Smooth muscle cell (in vitro differentiated cells): ENCODE measurements at regions not wholly inside any gene's neighbourhood (a gene's known extent, or its start where the extent isn't known, plus 50 kb on each side); places are given as distances from the start of the nearest gene placed in this dataset.
A peak's percentile ranks its signal among the peaks of the same experiment; 100 is the strongest.

Source experiments
- DNase-seq: peaks from one replicate; lab custom pipeline; 2025; ENCODE audit not compliant: unreplicated experiment; lab: John Stamatoyannopoulos, UW
- H2AFZ ChIP-seq: fragments of 200-600 bp; sonication (generic); 2 replicates; pipeline ENCODE4 v1.6.0; 2016; ENCODE audit warnings: antibody characterized with exemption, low read depth, mild to moderate bottlenecking
- H3F3A ChIP-seq: fragments of 200-600 bp; sonication (generic); 2 replicates; pipeline ENCODE4 v1.6.0; 2017; ENCODE audit warnings: antibody characterized with exemption, low read depth
- H3K27ac ChIP-seq: fragments of 200-600 bp; sonication (generic); 2 replicates; pipeline ENCODE4 v1.5.1; 2016; ENCODE audit warnings: low read depth, mild to moderate bottlenecking
- H3K27me3 ChIP-seq: fragments of 200-600 bp; sonication (generic); 2 replicates; pipeline ENCODE4 v1.6.1; 2016; ENCODE audit warnings: low read depth, mild to moderate bottlenecking
- H3K36me3 ChIP-seq: fragments of 200-600 bp; sonication (generic); 2 replicates; pipeline ENCODE4 v1.5.1; 2016; ENCODE audit warnings: low read depth
- H3K4me1 ChIP-seq: fragments of 200-600 bp; sonication (generic); 2 replicates; pipeline ENCODE4 v1.5.1; 2016; ENCODE audit warnings: low read depth
- H3K4me2 ChIP-seq: fragments of 200-600 bp; sonication (generic); 2 replicates; pipeline ENCODE4 v1.6.0; 2016; ENCODE audit warnings: mild to moderate bottlenecking
- H3K4me3 ChIP-seq: fragments of 200-600 bp; sonication (generic); 2 replicates; pipeline ENCODE4 v1.5.1; 2016; ENCODE audit warnings: mild to moderate bottlenecking
- H3K79me2 ChIP-seq: fragments of 200-600 bp; sonication (generic); 2 replicates; pipeline ENCODE4 v1.6.0; 2016; ENCODE audit warnings: low read depth, mild to moderate bottlenecking
- H3K9ac ChIP-seq: fragments of 200-600 bp; sonication (generic); 2 replicates; pipeline ENCODE4 v1.6.0; 2016; ENCODE audit warnings: low read depth
- H3K9me3 ChIP-seq: fragments of 200-600 bp; sonication (generic); replicated peaks from 2 replicates; pipeline ENCODE4 v1.5.1; 2016; ENCODE audit warnings: low read depth
- H4K20me1 ChIP-seq: fragments of 200-600 bp; sonication (generic); 2 replicates; pipeline ENCODE4 v1.6.0; 2016; ENCODE audit warnings: low read depth
- WGBS: methylation state at CpG from one replicate; pipeline ENCODE4 v1.1.7; 2016; ENCODE audit warnings: low lambda C conversion rate; 5-methylcytosine and 5-hydroxymethylcytosine counted together
- TF ChIP-seq, protein P1 (sequence below): fragments of 200-600 bp; sonication (generic); IDR thresholded peaks from 2 replicates; pipeline ENCODE4 v1.5.1; 2017; ENCODE audit warnings: borderline replicate concordance, mild to moderate bottlenecking, antibody characterized with exemption; ENCODE audit not compliant: insufficient read depth, poor library complexity, severe bottlenecking

- H3K27me3 ChIP-seq, result no peaks in the 10 kb centered on the region
- 57% methylated on average over 5 of the region's 5 CpGs for WGBS
- H3K4me1 ChIP-seq, result peaks cover 13% of the 10 kb centered on the region
- TF ChIP-seq, protein P1, sequence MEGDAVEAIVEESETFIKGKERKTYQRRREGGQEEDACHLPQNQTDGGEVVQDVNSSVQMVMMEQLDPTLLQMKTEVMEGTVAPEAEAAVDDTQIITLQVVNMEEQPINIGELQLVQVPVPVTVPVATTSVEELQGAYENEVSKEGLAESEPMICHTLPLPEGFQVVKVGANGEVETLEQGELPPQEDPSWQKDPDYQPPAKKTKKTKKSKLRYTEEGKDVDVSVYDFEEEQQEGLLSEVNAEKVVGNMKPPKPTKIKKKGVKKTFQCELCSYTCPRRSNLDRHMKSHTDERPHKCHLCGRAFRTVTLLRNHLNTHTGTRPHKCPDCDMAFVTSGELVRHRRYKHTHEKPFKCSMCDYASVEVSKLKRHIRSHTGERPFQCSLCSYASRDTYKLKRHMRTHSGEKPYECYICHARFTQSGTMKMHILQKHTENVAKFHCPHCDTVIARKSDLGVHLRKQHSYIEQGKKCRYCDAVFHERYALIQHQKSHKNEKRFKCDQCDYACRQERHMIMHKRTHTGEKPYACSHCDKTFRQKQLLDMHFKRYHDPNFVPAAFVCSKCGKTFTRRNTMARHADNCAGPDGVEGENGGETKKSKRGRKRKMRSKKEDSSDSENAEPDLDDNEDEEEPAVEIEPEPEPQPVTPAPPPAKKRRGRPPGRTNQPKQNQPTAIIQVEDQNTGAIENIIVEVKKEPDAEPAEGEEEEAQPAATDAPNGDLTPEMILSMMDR, result no peak
- H3K4me3 ChIP-seq, result no peak overlapping the region
- H3K79me2 ChIP-seq, result no peaks in the 10 kb centered on the region
- peak overlapping the region; percentile 35 for H3K27ac ChIP-seq
- no peak overlapping the region for H3K9ac ChIP-seq
- no peak overlapping the region for H3K4me2 ChIP-seq
- no peaks in the 10 kb centered on the region for H4K20me1 ChIP-seq
- no peaks in the 10 kb centered on the region for H3K36me3 ChIP-seq
- DNase-seq, result no peak
- H2AFZ ChIP-seq, result no peak overlapping the region
- no peaks in the 10 kb centered on the region for H3F3A ChIP-seq
- no peaks in the 10 kb centered on the region for H3K9me3 ChIP-seq
Observed at GRCh38 chr9:108543251-108543778, 312.5 kb downstream of the ACTL7B start.

DNA sequence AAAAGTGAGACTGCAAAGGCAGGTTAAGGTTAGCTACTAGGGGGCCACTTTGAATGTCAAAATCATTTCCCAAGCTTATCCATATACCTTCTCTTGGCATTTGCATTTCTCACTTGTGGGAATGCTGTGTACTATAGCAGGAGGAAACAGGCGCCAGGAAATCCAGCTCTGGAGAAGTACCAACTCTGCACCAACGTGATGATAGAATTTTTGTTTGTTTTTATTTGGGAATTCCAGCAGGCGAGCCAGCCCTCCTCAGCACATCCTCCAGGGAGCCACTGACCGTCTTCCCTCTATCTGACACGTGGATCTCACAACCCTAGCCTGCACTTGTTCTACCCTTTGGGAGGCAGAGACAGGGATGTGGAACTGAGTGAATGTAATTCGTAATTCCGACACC is 318.0 kb downstream of the ACTL7B start:
- Histone ChIP-seq H3K79me2 (no peaks in the 10 kb centered on the region), H3K36me3 (no peaks in the 10 kb centered on the region), H3F3A (no peaks in the 10 kb centered on the region), H3K4me1 (peaks cover under 1% of the 10 kb centered on the region), H3K9ac (no peak overlapping the region), H3K4me2 (no peak overlapping the region), H3K27ac (no peak overlapping the region), H4K20me1 (no peaks in the 10 kb centered on the region), H2AFZ (no peak overlapping the region), H3K4me3 (no peak overlapping the region), H3K27me3 (no peaks in the 10 kb centered on the region), H3K9me3 (no peaks in the 10 kb centered on the region)
- 81% methylated on average over 7 of the region's 7 CpGs for WGBS
- TF ChIP-seq, protein P1, result no peak
- DNase-seq, result no peak

DNA sequence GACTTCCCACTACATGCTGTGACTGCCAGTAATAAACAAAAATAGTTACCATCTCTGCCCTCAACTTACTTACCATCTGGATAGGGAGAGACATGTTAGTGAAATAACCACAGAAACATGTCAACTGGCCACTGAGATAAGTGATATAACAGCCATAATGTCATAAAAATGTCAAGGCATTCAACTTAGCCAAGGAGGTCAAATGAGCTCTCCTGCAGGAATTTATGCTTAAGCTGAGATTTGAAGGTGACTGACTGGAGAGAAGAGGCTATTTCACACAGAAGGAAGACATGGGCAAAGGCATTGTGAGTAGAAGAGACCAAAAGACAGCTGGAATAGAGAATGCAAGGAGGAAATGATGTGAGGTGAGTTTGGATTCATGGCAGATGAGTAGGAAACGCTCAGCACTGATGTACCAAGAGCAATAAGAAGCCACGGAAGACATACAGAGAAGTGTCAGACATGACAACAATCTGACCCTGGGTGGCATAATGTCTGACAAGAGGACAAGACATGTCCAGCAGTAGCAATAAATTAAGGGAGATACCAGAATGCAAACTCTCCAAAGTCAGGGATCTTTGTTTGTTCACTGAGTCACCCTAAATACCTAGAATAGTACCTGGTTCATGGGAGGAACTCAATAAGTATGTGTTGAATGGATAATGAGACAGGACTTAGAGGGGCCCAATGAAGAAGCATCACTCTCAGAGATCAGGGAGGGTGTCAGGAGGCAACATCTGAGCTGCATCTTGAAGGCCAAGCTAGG is 318.8 kb downstream of the ACTL7B start:
- TF ChIP-seq, protein P1, result no peak
- no peak overlapping the region for H3K4me2 ChIP-seq
- no peak overlapping the region for H2AFZ ChIP-seq
- 91% methylated on average over 2 of the region's 2 CpGs for WGBS
- H3K27me3 ChIP-seq, result no peaks in the 10 kb centered on the region
- no peak overlapping the region for H3K9ac ChIP-seq
- H4K20me1 ChIP-seq, result no peaks in the 10 kb centered on the region
- no peak for DNase-seq
- no peaks in the 10 kb centered on the region for H3F3A ChIP-seq
- H3K27ac ChIP-seq, result no peak overlapping the region
- H3K9me3 ChIP-seq, result no peaks in the 10 kb centered on the region
- no peaks in the 10 kb centered on the region for H3K79me2 ChIP-seq
- H3K4me1 ChIP-seq, result no peaks in the 10 kb centered on the region
- H3K4me3 ChIP-seq, result no peak overlapping the region
- no peaks in the 10 kb centered on the region for H3K36me3 ChIP-seq

- H3K27ac ChIP-seq, result no peak overlapping the region
- H4K20me1 ChIP-seq, result no peaks in the 10 kb centered on the region
- no peaks in the 10 kb centered on the region for H3F3A ChIP-seq
- no peaks in the 10 kb centered on the region for H3K36me3 ChIP-seq
- no peak overlapping the region for H2AFZ ChIP-seq
- H3K4me1 ChIP-seq, result no peaks in the 10 kb centered on the region
- H3K9me3 ChIP-seq, result no peaks in the 10 kb centered on the region
- H3K27me3 ChIP-seq, result no peaks in the 10 kb centered on the region
- no peak overlapping the region for H3K4me3 ChIP-seq
- H3K4me2 ChIP-seq, result no peak overlapping the region
- 84% methylated on average over 3 of the region's 3 CpGs for WGBS
- no peaks in the 10 kb centered on the region for H3K79me2 ChIP-seq
- H3K9ac ChIP-seq, result no peak overlapping the region
- TF ChIP-seq, protein P1, result peak; percentile 44
- no peak for DNase-seq
Observed at GRCh38 chr9:108535526-108535925, 320.3 kb downstream of the ACTL7B start.
